ENCODE measurements at regions not wholly inside any gene's neighbourhood (a gene's known extent, or its start where the extent isn't known, plus 50 kb on each side); places are given as distances from the start of the nearest gene placed in this dataset.

DNA sequence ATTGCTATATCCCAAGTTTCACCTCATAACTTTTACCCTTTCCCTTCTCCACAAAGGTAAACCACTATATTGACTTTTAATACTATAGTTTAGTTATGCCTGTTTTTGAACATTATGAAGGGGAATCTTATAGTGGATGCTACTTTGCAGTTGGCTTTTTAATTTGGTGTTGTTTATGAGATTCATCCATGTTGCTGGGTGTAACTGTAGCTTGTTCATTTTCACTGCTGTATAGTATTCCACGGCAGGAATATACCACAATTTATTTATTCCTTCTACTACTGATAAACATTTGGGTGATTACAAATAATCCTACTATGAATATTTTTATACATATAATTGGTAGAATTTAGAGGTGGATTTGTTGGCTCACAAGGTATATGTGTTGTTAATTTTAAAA is 88.4 kb upstream of the NALF2 start:
- Histone ChIP-seq H3K4me3 (ENCODE audit: low read length) (no peak overlapping the region), H3K9me3 (ENCODE audit: control insufficient read depth in 1 of 2, insufficient read depth in 1 of 2, low read length in 2 of 2) (peaks cover 0 to 5% of the 10 kb centered on the region in 2 experiments), H3K36me3 (ENCODE audit: insufficient read depth, low read length) (no peaks in the 10 kb centered on the region), H3K27me3 (ENCODE audit: control insufficient read depth in 1 of 2, insufficient read depth in 2 of 2, low read length in 2 of 2) (no peaks in the 10 kb centered on the region), H3K4me1 (ENCODE audit: insufficient read depth, low read length) (no peaks in the 10 kb centered on the region), H3K27ac (ENCODE audit: low read depth in 1 of 2, low read length in 2 of 2) (no peak overlapping the region)
- POLR2A ChIA-PET: no interaction called here
- H3K4me3 Mint-ChIP-seq: no peak overlapping the region
- H3K36me3 Mint-ChIP-seq (ENCODE audit: low read depth): no peaks in the 10 kb centered on the region
- no peaks in the 10 kb centered on the region for H3K27me3 Mint-ChIP-seq
- no peak overlapping the region for H3K27ac Mint-ChIP-seq
- no peaks in the 10 kb centered on the region for H3K4me1 Mint-ChIP-seq (ENCODE audit: low read depth)
- CTCF ChIA-PET: no interaction called here
- no peak for ATAC-seq (ENCODE audit: poor library complexity)
- TF ChIP-seq CTCF (IDR thresholded peaks at IDR 0.05): no peak
- H3K9me3 Mint-ChIP-seq: peaks cover 3% of the 10 kb centered on the region
- DNase-seq: no peak
- intact Hi-C loops (cut with DNase I, micrococcal nuclease): no loop called here

GRCh38 chrX:69412661-69413060 is 91.5 kb upstream of the NALF2 start:
- POLR2A ChIA-PET: no interaction called here
- no peak for TF ChIP-seq CTCF (IDR thresholded peaks at IDR 0.05)

DNA sequence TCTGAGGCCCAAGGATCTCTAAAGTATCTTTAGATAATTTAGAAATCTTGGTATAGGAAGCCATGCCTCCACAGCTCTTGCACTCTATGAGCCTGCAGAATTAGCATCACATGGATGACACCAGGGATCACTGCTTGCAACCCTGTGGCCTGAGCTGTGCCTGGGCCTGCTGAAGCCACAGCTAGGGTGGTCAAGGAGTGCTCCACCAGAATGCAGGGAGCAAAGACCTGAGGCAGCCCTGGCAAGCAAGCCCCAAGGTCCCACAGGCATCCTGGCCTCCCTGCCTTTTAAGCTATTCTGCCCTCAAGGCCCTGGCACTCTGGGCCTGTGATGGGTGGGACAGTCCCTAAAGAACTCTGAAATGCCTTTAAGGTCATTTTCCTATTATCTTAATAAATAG is 105.2 kb upstream of the NALF2 start:
- Mint-ChIP-seq H3K9me3 (no peaks in the 10 kb centered on the region), H3K4me1 (ENCODE audit: low read depth) (no peaks in the 10 kb centered on the region), H3K27me3 (no peaks in the 10 kb centered on the region), H3K27ac (no peak overlapping the region), H3K36me3 (ENCODE audit: low read depth) (no peaks in the 10 kb centered on the region), H3K4me3 (no peak overlapping the region)
- ATAC-seq (ENCODE audit: poor library complexity) (no peak), DNase-seq (no peak)
- H3K4me1 ChIP-seq (ENCODE audit: insufficient read depth, low read length): no peaks in the 10 kb centered on the region
- H3K4me3 ChIP-seq (ENCODE audit: low read length): no peak overlapping the region
- no peak overlapping the region for H3K27ac ChIP-seq (ENCODE audit: low read depth in 1 of 2, low read length in 2 of 2)
- ChIA-PET CTCF (no interaction called here), POLR2A (no interaction called here)
- H3K27me3 ChIP-seq (ENCODE audit: control insufficient read depth in 1 of 2, insufficient read depth in 2 of 2, low read length in 2 of 2): no peaks in the 10 kb centered on the region
- TF ChIP-seq CTCF (IDR thresholded peaks at IDR 0.05): no peak
- intact Hi-C loops (cut with DNase I, micrococcal nuclease): no loop called here
- H3K9me3 ChIP-seq (ENCODE audit: control insufficient read depth in 1 of 2, insufficient read depth in 1 of 2, low read length in 2 of 2): no peaks in the 10 kb centered on the region
- H3K36me3 ChIP-seq (ENCODE audit: insufficient read depth, low read length): no peaks in the 10 kb centered on the region

More at GRCh38 chrX:69412661-69413060, 91.5 kb upstream of the NALF2 start:
- CTCF ChIA-PET: no interaction called here
- peaks cover 0 to 5% of the 10 kb centered on the region in 2 experiments for H3K9me3 ChIP-seq (ENCODE audit: control insufficient read depth in 1 of 2, insufficient read depth in 1 of 2, low read length in 2 of 2)
- H3K4me3 Mint-ChIP-seq: no peak overlapping the region
- no peaks in the 10 kb centered on the region for H3K27me3 ChIP-seq (ENCODE audit: control insufficient read depth in 1 of 2, insufficient read depth in 2 of 2, low read length in 2 of 2)
- DNase-seq (no peak), ATAC-seq (ENCODE audit: poor library complexity) (no peak)
- no peaks in the 10 kb centered on the region for H3K36me3 ChIP-seq (ENCODE audit: insufficient read depth, low read length)
- peaks cover 3% of the 10 kb centered on the region for H3K9me3 Mint-ChIP-seq
- H3K27me3 Mint-ChIP-seq: no peaks in the 10 kb centered on the region
- no peaks in the 10 kb centered on the region for H3K36me3 Mint-ChIP-seq (ENCODE audit: low read depth)
- intact Hi-C loops (cut with DNase I, micrococcal nuclease): no loop called here
- no peaks in the 10 kb centered on the region for H3K4me1 Mint-ChIP-seq (ENCODE audit: low read depth)
- no peak overlapping the region for H3K27ac Mint-ChIP-seq
- no peak overlapping the region for H3K27ac ChIP-seq (ENCODE audit: low read depth in 1 of 2, low read length in 2 of 2)
- H3K4me1 ChIP-seq (ENCODE audit: insufficient read depth, low read length): no peaks in the 10 kb centered on the region
- H3K4me3 ChIP-seq (ENCODE audit: low read length): no peak overlapping the region
